Left ventricle myocardium inferior (tissue), 1 donor: ENCODE measurements at regions not wholly inside any gene's neighbourhood (a gene's known extent, or its start where the extent isn't known, plus 50 kb on each side); places are given as distances from the start of the nearest gene placed in this dataset.

Source experiments
- DNase-seq: peaks from one replicate; pipeline ENCODE4 v3.0.0-alpha.2; 2020
- H3K27ac ChIP-seq: fragments of 200-600 bp; replicated peaks from 2 replicates; pipeline ENCODE4 v1.8.0; 2021
- H3K27me3 ChIP-seq: fragments of 200-600 bp; 2 replicates; pipeline ENCODE4 v1.8.0; 2021; ENCODE audit warnings: low read depth
- H3K36me3 ChIP-seq: fragments of 200-600 bp; 2 replicates; pipeline ENCODE4 v1.8.0; 2021
- H3K4me1 ChIP-seq: fragments of 200-600 bp; 2 replicates; pipeline ENCODE4 v1.8.0; 2021
- H3K4me3 ChIP-seq: fragments of 200-600 bp; 2 replicates; pipeline ENCODE4 v1.8.0; 2021; ENCODE audit warnings: mild to moderate bottlenecking, moderate library complexity
- H3K9me3 ChIP-seq: fragments of 200-600 bp; replicated peaks from 2 replicates; pipeline ENCODE4 v1.8.0; 2021
- intact Hi-C: fragments of 100-400 bp; cut with micrococcal nuclease; formaldehyde crosslinking; loops from one replicate; pipeline ENCODE4 v1.11.0; 2022
- TF ChIP-seq, protein P1 (sequence below): fragments of 200-600 bp; IDR thresholded peaks from 2 replicates; pipeline ENCODE4 v1.8.0; 2021; ENCODE audit warnings: antibody characterized with exemption, mild to moderate bottlenecking, borderline replicate concordance
- donor health status: DM: no; HTN: yes; CAD: no; lungs with severe emphysema.

DNA sequence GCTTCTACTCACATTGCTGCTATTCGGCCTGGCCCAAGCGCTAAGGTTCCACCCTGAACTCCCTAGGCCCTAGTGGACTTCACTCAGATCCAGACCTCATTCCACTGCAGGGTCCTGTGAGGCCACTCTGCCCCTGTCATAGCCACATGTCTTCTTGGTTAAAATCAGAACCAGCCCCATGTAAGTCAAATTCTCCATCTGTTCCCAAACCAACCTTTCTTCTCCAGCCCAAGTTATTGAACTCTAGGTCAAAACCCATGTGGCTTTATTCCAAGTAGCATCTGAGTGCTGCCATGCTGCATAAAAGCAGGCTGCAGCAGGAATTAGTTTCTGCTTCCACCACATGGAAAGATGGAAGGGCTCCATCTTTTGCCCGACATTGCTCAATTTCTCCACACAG is 281.2 kb downstream of the SNX13 start:
- no peaks in the 10 kb centered on the region for H3K36me3 ChIP-seq
- peaks cover 6% of the 10 kb centered on the region for H3K9me3 ChIP-seq
- no peak for DNase-seq
- no peak overlapping the region for H3K4me3 ChIP-seq
- TF ChIP-seq, protein P1, sequence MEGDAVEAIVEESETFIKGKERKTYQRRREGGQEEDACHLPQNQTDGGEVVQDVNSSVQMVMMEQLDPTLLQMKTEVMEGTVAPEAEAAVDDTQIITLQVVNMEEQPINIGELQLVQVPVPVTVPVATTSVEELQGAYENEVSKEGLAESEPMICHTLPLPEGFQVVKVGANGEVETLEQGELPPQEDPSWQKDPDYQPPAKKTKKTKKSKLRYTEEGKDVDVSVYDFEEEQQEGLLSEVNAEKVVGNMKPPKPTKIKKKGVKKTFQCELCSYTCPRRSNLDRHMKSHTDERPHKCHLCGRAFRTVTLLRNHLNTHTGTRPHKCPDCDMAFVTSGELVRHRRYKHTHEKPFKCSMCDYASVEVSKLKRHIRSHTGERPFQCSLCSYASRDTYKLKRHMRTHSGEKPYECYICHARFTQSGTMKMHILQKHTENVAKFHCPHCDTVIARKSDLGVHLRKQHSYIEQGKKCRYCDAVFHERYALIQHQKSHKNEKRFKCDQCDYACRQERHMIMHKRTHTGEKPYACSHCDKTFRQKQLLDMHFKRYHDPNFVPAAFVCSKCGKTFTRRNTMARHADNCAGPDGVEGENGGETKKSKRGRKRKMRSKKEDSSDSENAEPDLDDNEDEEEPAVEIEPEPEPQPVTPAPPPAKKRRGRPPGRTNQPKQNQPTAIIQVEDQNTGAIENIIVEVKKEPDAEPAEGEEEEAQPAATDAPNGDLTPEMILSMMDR, result no peak
- no peaks in the 10 kb centered on the region for H3K27me3 ChIP-seq
- intact Hi-C loops, result no loop called here
- H3K4me1 ChIP-seq, result peaks cover 9% of the 10 kb centered on the region
- no peak overlapping the region for H3K27ac ChIP-seq

DNA sequence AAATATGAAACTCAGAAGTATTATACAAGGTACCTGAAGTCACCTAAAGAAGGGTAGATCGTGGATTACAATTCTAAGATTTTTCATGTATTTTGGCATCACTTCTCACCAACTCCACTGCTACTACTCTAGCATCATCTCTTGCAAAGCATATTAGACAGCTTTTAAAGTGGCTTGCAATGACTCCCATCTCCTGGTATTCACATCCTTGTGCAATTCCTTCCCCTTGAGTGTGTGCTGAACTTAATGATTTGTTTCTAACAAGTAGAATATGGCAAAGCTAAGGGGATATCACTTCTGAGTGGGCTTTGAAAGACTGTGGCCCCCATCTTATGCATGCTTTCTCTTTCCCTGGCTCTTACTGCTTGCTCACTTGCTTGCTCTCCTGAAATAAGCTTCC is 280.2 kb downstream of the SNX13 start:
- intact Hi-C loops, result no loop called here
- no peaks in the 10 kb centered on the region for H3K27me3 ChIP-seq
- peaks cover 6% of the 10 kb centered on the region for H3K9me3 ChIP-seq
- no peak for DNase-seq
- H3K36me3 ChIP-seq, result no peaks in the 10 kb centered on the region
- H3K4me1 ChIP-seq, result peaks cover 3% of the 10 kb centered on the region
- no peak overlapping the region for H3K27ac ChIP-seq
- H3K4me3 ChIP-seq, result no peak overlapping the region
- TF ChIP-seq, protein P1, result no peak

DNA sequence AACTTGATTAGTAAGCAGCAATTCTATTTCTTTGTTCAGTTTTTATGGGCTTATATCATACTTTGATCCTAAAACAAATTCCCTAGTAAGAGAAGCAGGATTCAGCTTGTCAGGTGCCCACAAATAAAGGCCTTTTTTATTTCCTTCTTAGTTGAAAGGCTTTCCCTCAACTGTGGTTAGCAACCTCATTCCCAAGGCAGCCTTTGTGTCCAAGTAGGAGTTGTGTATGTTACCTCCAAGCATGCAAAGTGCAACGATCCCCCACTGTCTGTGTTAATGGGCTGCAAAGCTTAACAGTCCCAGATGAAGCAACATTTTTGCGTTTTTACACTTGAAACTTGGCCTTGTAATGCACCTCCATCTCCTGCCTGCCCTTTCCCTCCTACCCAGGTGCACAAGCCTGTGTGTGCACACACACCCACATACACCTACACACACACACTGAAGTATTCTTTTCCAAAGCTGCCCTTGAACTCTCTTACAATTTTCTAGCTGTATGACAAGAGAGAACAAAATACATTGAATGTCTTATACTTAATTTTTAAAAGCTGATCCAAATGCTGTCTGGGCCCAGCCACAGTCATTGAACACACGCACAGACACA is 278.2 kb downstream of the SNX13 start:
- Histone ChIP-seq H3K4me1 (no peaks in the 10 kb centered on the region), H3K4me3 (no peak overlapping the region), H3K36me3 (no peaks in the 10 kb centered on the region), H3K9me3 (peaks cover 6% of the 10 kb centered on the region), H3K27ac (no peak overlapping the region), H3K27me3 (no peaks in the 10 kb centered on the region)
- DNase-seq, result no peak
- intact Hi-C loops, result no loop called here
- TF ChIP-seq, protein P1, result no peak

DNA sequence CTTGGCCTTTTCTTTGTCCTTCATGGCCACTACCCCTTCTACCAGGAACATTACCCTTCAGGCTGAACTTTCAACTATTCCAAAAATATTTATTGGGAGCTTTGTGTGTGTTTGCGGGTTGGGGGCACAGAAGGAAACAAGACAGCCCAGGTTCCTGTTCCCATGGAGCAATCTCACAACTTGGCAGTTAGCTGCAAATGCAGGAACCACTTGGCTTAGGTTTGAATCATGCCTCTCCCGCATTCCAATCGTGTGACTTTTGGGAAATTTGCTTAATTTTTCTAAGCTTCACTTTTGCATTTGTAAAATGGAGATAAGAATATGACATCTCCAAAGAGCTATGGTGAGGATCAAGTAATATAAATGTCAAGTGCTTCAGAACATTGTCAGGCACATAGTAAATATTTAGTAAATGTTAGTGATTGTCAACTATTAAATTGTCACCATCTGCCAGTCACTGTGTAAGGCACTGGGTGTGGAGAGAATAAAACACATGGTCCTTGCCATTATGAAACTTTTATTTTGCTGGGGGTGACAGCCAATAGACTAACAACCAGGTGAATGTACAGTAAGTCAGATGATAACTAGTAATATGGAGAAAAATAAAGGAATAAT is 277.1 kb downstream of the SNX13 start:
- TF ChIP-seq, protein P1, result no peak
- intact Hi-C loops, result no loop called here
- Histone ChIP-seq H3K4me1 (no peaks in the 10 kb centered on the region), H3K9me3 (no peaks in the 10 kb centered on the region), H3K4me3 (no peak overlapping the region), H3K27ac (no peak overlapping the region), H3K27me3 (no peaks in the 10 kb centered on the region), H3K36me3 (no peaks in the 10 kb centered on the region)
- no peak for DNase-seq

DNA sequence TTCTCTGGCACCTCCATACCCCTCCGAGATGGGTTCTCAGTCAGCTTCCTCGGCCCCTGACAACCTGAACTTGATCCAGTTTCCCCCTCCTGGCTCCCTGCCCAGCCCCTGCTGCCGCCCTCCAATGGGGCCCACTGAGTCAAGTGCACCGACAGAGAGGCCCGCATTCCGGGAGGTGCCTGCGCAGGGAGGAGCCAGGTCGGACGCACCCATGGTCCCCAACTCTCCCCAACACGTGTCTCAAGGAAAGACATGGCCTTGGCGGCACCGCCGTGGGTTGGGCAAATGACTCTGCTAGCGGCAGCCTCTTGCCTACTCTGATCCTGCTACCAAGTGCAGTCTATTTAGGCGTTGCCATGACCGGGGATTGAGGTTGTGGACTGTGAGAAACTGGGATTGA is 275.3 kb downstream of the SNX13 start:
- H3K9me3 ChIP-seq, result no peaks in the 10 kb centered on the region
- H3K4me1 ChIP-seq, result no peaks in the 10 kb centered on the region
- no peak for DNase-seq
- TF ChIP-seq, protein P1, result no peak
- no peaks in the 10 kb centered on the region for H3K36me3 ChIP-seq
- no peak overlapping the region for H3K27ac ChIP-seq
- H3K4me3 ChIP-seq, result no peak overlapping the region
- intact Hi-C loops, result no loop called here
- no peaks in the 10 kb centered on the region for H3K27me3 ChIP-seq
